ENCODE measurements at regions not wholly inside any gene's neighbourhood (a gene's known extent, or its start where the extent isn't known, plus 50 kb on each side); places are given as distances from the start of the nearest gene placed in this dataset.

DNA sequence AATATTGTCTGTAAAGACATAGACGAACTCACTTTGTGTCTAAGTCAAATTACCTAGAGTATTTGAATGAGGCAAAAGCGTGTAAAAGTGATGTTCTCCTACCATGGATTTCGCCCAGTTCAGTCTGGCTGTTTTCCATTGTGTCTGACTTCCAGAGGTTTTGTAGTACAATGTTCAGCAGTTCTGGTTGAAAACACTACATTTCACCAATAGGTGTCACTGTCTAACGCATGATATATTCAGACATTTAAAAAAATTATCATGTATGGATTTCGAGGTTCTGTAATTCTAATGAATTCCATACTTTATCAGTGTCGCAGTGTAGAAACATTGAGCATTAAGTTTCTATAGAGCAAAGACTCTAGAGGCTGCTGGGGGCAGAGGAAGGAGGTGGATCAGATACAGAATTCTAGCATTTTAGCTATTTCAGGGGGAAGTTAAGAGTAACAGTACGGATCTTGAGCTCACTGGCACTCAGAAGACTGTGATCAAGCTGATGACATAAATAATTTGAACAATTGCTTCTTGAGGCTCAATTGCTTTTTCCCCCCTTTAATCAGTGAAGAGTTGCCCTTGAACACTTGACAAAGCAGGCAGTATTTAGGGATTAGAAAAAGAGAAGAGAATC is 196.9 kb upstream of the RHOBTB1 start (continued):
- TF ChIP-seq, protein P1, sequence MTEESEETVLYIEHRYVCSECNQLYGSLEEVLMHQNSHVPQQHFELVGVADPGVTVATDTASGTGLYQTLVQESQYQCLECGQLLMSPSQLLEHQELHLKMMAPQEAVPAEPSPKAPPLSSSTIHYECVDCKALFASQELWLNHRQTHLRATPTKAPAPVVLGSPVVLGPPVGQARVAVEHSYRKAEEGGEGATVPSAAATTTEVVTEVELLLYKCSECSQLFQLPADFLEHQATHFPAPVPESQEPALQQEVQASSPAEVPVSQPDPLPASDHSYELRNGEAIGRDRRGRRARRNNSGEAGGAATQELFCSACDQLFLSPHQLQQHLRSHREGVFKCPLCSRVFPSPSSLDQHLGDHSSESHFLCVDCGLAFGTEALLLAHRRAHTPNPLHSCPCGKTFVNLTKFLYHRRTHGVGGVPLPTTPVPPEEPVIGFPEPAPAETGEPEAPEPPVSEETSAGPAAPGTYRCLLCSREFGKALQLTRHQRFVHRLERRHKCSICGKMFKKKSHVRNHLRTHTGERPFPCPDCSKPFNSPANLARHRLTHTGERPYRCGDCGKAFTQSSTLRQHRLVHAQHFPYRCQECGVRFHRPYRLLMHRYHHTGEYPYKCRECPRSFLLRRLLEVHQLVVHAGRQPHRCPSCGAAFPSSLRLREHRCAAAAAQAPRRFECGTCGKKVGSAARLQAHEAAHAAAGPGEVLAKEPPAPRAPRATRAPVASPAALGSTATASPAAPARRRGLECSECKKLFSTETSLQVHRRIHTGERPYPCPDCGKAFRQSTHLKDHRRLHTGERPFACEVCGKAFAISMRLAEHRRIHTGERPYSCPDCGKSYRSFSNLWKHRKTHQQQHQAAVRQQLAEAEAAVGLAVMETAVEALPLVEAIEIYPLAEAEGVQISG (CRISPR knock-in tag; IDR thresholded peaks at IDR 0.05): no peak
- TF ChIP-seq PHF21A (CRISPR knock-in tag; IDR thresholded peaks at IDR 0.05) (no peak), ZKSCAN1 (IDR thresholded peaks at IDR 0.05; ENCODE audit: low read length) (no peak), ZNF788 (CRISPR knock-in tag; IDR thresholded peaks at IDR 0.05; ENCODE audit: borderline replicate concordance) (no peak), NFKBIZ (CRISPR knock-in tag; IDR thresholded peaks at IDR 0.05) (no peak), NCOA1 (CRISPR knock-in tag; IDR thresholded peaks at IDR 0.05) (no peak), MIER2 (CRISPR knock-in tag; IDR thresholded peaks at IDR 0.05) (no peak), GABPB1 (CRISPR knock-in tag; IDR thresholded peaks at IDR 0.05) (no peak), SOX13 (IDR thresholded peaks at IDR 0.05) (no peak), SOX13 (CRISPR knock-in tag; conservative IDR thresholded peaks at IDR 0.05 in 1 of 2, IDR thresholded peaks at IDR 0.05 in 1 of 2) (peak in 1 of 2 experiments; percentile 22; a peak in 1 of 4 replicates), ZNF776 (CRISPR knock-in tag; IDR thresholded peaks at IDR 0.05) (no peak), SAP130 (CRISPR knock-in tag; IDR thresholded peaks at IDR 0.05; ENCODE audit: low read depth) (no peak), ZNF572 (CRISPR knock-in tag; IDR thresholded peaks at IDR 0.05) (no peak), SIX4 (CRISPR knock-in tag; IDR thresholded peaks at IDR 0.05) (no peak)
- TF ChIP-seq, protein P2, sequence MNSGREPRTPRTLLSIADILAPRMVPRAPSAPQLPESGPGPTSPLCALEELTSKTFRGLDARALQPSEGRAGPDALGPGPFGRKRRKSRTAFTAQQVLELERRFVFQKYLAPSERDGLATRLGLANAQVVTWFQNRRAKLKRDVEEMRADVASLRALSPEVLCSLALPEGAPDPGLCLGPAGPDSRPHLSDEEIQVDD (CRISPR knock-in tag; IDR thresholded peaks at IDR 0.05; ENCODE audit: borderline replicate concordance): no peak
- TF ChIP-seq, protein P3, sequence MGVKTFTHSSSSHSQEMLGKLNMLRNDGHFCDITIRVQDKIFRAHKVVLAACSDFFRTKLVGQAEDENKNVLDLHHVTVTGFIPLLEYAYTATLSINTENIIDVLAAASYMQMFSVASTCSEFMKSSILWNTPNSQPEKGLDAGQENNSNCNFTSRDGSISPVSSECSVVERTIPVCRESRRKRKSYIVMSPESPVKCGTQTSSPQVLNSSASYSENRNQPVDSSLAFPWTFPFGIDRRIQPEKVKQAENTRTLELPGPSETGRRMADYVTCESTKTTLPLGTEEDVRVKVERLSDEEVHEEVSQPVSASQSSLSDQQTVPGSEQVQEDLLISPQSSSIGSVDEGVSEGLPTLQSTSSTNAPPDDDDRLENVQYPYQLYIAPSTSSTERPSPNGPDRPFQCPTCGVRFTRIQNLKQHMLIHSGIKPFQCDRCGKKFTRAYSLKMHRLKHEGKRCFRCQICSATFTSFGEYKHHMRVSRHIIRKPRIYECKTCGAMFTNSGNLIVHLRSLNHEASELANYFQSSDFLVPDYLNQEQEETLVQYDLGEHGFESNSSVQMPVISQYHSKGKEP (CRISPR knock-in tag; IDR thresholded peaks at IDR 0.05): no peak
- TF ChIP-seq, protein P4, sequence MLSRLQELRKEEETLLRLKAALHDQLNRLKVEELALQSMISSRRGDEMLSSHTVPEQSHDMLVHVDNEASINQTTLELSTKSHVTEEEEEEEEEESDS (CRISPR knock-in tag; IDR thresholded peaks at IDR 0.05; ENCODE audit: borderline replicate concordance): no peak
- TF ChIP-seq, protein P5, sequence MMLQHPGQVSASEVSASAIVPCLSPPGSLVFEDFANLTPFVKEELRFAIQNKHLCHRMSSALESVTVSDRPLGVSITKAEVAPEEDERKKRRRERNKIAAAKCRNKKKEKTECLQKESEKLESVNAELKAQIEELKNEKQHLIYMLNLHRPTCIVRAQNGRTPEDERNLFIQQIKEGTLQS (CRISPR knock-in tag; IDR thresholded peaks at IDR 0.05): no peak
- TF ChIP-seq, protein P6, sequence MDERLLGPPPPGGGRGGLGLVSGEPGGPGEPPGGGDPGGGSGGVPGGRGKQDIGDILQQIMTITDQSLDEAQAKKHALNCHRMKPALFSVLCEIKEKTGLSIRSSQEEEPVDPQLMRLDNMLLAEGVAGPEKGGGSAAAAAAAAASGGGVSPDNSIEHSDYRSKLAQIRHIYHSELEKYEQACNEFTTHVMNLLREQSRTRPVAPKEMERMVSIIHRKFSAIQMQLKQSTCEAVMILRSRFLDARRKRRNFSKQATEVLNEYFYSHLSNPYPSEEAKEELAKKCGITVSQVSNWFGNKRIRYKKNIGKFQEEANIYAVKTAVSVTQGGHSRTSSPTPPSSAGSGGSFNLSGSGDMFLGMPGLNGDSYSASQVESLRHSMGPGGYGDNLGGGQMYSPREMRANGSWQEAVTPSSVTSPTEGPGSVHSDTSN (CRISPR knock-in tag; IDR thresholded peaks at IDR 0.05): no peak
- TF ChIP-seq, protein P7, sequence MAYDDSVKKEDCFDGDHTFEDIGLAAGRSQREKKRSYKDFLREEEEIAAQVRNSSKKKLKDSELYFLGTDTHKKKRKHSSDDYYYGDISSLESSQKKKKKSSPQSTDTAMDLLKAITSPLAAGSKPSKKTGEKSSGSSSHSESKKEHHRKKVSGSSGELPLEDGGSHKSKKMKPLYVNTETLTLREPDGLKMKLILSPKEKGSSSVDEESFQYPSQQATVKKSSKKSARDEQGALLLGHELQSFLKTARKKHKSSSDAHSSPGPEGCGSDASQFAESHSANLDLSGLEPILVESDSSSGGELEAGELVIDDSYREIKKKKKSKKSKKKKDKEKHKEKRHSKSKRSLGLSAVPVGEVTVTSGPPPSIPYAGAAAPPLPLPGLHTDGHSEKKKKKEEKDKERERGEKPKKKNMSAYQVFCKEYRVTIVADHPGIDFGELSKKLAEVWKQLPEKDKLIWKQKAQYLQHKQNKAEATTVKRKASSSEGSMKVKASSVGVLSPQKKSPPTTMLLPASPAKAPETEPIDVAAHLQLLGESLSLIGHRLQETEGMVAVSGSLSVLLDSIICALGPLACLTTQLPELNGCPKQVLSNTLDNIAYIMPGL (CRISPR knock-in tag; IDR thresholded peaks at IDR 0.05; ENCODE audit: borderline replicate concordance in 1 of 2, low read depth in 1 of 2): peak in 1 of 2 experiments; percentile 42; a peak in 1 of 4 replicates
- TF ChIP-seq, protein P8, sequence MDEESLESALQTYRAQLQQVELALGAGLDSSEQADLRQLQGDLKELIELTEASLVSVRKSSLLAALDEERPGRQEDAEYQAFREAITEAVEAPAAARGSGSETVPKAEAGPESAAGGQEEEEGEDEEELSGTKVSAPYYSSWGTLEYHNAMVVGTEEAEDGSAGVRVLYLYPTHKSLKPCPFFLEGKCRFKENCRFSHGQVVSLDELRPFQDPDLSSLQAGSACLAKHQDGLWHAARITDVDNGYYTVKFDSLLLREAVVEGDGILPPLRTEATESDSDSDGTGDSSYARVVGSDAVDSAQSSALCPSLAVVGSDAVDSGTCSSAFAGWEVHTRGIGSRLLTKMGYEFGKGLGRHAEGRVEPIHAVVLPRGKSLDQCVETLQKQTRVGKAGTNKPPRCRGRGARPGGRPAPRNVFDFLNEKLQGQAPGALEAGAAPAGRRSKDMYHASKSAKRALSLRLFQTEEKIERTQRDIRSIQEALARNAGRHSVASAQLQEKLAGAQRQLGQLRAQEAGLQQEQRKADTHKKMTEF (CRISPR knock-in tag; IDR thresholded peaks at IDR 0.05): peak; percentile 30; the same call in 1 of the 2 replicates
